ENCODE measurements at regions not wholly inside any gene's neighbourhood (a gene's known extent, or its start where the extent isn't known, plus 50 kb on each side); places are given as distances from the start of the nearest gene placed in this dataset.

GRCh38 chr4:131091896-131092295 lies 1995.9 kb downstream of the C4orf33 start:
- DNase-seq (ENCODE audit: low spot score), result no peak
- intact Hi-C loops (cut with DNase I), result no loop called here

- intact Hi-C loops (cut with DNase I), result no loop called here
- no peak for DNase-seq (ENCODE audit: low spot score)
Observed at GRCh38 chr4:131093303-131093702, 1997.4 kb downstream of the C4orf33 start.

GRCh38 chr4:131098976-131099375 lies 2003.0 kb downstream of the C4orf33 start:
- no peak for DNase-seq (ENCODE audit: low spot score)
- intact Hi-C loops (cut with DNase I), result no loop called here

- no peak for DNase-seq (ENCODE audit: low spot score)
- intact Hi-C loops (cut with DNase I), result no loop called here
Observed at GRCh38 chr4:131113273-131113672, 2017.3 kb downstream of the C4orf33 start.

DNA sequence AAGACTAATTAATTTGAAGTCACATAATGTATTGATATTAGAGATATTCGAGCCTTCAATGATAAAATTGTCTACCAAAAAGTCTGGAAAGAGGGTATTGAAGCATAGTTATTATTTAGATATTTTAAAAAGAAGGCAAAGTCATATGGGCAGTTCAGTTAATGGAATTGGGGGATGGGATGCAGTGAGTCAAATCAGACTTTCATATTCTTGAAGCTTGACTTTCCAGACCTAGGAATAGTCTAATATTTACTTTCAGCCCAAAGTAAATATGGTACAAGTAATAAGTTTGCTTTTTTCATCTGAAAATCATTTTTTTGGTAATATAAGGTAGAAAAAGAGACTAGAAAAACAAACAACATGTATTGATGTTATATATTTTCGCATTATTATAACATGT lies 2017.8 kb downstream of the C4orf33 start:
- no peak for DNase-seq (ENCODE audit: low spot score)
- intact Hi-C loops (cut with DNase I), result no loop called here

GRCh38 chr4:131119661-131120060 lies 2023.7 kb downstream of the C4orf33 start:
- intact Hi-C loops (cut with DNase I), result no loop called here
- DNase-seq (ENCODE audit: low spot score), result no peak

- intact Hi-C loops (cut with DNase I), result no loop called here
- DNase-seq (ENCODE audit: low spot score), result no peak
Observed at GRCh38 chr4:131137196-131137595, 2011.9 kb upstream of the PCDH10 start.

- no peak for DNase-seq (ENCODE audit: low spot score)
- intact Hi-C loops (cut with DNase I), result no loop called here
Observed at GRCh38 chr4:131159261-131159660, 1989.8 kb upstream of the PCDH10 start.

- intact Hi-C loops (cut with DNase I), result no loop called here
- no peak for DNase-seq (ENCODE audit: low spot score)
Observed at GRCh38 chr4:131192318-131192717, 1956.8 kb upstream of the PCDH10 start.

DNA sequence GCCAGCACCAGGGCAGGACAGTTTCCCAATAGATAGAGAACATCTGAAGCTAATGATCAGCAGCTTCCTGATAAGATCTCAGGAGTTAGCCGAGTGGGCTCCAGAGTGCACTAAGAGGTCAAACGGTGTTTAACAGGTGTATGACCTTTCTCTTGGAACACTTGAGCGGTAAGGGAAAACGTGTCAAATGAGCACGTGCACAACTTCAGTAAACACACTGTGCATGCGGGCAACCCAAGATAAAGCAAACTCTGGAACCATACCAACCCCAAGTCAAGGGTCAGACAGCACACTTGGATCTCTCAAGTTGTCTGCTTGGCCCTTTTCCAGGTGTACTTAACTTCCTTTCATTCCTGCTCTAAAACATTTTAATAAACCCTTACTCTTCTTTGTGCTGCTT lies 1941.5 kb upstream of the PCDH10 start:
- intact Hi-C loops (cut with DNase I), result no loop called here
- DNase-seq (ENCODE audit: low spot score), result no peak

DNA sequence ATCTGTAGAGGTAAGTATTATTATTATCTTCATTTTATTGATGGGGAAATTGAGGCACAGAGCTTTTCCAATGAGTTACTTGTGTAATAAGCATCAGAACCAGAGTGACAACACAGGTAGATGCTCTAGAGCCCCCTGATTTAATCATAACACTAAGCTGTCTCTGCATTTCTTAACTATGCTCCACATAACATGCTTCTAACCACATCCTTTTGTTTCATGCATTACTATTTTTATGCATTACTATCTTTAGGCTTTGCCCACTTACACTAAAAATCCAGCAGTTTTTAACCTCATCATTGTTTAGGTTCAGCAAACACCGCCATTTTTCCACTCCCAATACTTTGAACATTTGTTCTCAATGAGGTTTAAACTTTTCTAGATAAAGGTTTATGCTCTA lies 1900.8 kb upstream of the PCDH10 start:
- DNase-seq (ENCODE audit: low spot score), result no peak
- intact Hi-C loops (cut with DNase I), result no loop called here

DNA sequence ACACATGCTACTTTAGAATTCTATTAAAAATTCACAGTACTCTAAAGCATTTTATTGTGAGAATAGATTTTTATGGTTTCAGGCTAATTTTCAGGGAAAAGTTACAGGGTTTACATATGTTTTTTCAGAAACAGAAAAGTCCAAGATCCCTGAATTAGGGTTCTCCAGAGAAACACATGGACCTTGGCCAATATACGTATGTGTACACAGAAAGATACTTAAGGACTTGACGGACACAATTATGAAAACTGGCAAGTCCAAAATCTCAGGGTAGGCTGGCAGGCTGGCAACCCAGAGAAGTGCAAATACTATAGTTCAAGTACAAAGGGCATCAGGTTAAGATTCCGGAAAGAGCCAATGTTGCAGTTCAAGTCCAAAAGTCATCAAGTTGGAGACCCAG lies 1897.8 kb upstream of the PCDH10 start:
- no peak for DNase-seq (ENCODE audit: low spot score)
- intact Hi-C loops (cut with DNase I), result no loop called here

DNA sequence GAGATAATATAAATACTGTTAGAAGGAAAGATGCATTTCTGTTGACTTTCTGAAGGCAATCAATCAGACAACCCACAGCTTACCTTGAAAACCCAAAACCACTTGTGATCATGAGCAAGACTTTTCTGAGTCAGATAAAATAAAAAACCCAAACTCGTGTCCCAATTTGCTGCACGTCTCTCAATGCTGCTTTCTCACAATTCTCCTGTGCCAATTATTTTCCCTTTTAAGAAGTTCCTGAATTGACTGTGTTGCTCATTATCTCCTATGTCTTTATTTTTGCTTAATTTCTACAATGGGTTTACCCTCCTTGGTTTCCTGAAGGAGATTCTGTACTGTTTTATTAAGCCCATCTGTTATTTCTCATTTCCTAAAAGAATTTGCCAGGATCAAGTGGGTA lies 1891.9 kb upstream of the PCDH10 start:
- intact Hi-C loops (cut with DNase I), result no loop called here
- no peak for DNase-seq (ENCODE audit: low spot score)

GRCh38 chr4:131258361-131258760 lies 1890.7 kb upstream of the PCDH10 start:
- intact Hi-C loops (cut with DNase I), result no loop called here
- DNase-seq (ENCODE audit: low spot score), result no peak

GRCh38 chr4:131288441-131288840 lies 1860.7 kb upstream of the PCDH10 start:
- DNase-seq (ENCODE audit: low spot score), result no peak
- intact Hi-C loops (cut with DNase I), result no loop called here

- DNase-seq (ENCODE audit: low spot score), result no peak
- intact Hi-C loops (cut with DNase I), result no loop called here
Observed at GRCh38 chr4:131296192-131296591, 1852.9 kb upstream of the PCDH10 start.

DNA sequence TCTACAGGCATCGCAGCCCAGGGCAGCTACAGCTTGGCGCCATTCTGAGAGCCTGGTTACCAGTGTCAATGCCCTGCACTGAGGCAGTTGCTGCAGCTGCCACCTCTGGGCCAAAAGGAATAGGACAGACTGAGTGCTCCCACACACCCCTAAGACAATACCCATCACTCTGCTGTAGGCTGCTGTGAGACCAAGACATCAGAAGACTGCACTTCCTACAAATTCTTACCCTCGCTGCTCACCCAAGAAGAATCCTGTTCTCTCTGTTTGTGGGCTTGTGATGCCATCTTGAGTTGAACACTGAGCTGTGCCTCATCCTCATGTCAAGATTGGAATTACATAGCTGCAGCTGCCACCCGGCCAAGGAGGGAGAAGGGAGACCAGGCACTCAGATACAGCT lies 1847.0 kb upstream of the PCDH10 start:
- DNase-seq (ENCODE audit: low spot score), result no peak
- intact Hi-C loops (cut with DNase I), result no loop called here

- intact Hi-C loops (cut with DNase I), result no loop called here
- DNase-seq (ENCODE audit: low spot score), result no peak
Observed at GRCh38 chr4:131304686-131305085, 1844.4 kb upstream of the PCDH10 start.

DNA sequence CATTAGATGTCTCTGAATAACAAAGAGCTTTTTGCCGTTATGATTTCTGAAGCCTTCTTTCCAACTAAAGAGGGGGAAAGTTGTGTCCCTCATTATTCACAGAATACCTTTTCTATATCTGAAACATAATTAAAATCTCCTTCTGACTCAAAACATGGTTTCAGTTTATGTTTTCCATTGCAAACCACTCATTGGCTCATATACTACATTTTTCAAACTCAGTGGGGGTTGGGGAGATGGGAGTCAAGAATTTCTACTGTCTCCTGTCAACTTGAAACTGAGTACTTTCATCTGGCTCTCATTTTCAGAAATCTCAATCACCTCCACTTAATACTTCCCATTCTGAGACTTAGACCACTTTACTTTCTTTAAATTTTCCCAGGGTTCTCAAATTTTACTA lies 1839.5 kb upstream of the PCDH10 start:
- intact Hi-C loops (cut with DNase I), result no loop called here
- no peak for DNase-seq (ENCODE audit: low spot score)

- intact Hi-C loops (cut with DNase I), result no loop called here
Observed at GRCh38 chr4:131316086-131316485, 1833.0 kb upstream of the PCDH10 start.

DNA sequence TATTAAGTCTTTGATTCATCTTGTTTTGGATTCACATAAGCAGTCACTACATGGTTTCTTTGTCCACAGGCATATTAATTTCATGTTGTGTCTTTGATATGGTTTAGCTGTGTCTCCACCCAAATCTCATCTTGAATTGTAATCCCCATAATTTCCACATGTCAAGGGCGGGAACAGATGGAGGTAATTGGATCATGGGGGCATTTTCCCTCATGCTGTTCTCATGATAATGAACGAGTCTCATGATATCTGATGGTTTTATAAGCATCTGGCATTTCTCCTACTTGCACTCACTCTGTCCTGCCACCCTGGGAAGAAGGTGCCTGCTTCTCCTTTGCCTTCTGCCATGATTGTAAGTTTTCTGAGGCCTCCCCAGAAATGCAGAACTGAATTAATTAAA lies 1811.2 kb upstream of the PCDH10 start:
- intact Hi-C loops (cut with DNase I), result no loop called here
- DNase-seq (ENCODE audit: low spot score), result no peak

More at GRCh38 chr4:131316086-131316485, 1833.0 kb upstream of the PCDH10 start:
- no peak for DNase-seq (ENCODE audit: low spot score)

DNA sequence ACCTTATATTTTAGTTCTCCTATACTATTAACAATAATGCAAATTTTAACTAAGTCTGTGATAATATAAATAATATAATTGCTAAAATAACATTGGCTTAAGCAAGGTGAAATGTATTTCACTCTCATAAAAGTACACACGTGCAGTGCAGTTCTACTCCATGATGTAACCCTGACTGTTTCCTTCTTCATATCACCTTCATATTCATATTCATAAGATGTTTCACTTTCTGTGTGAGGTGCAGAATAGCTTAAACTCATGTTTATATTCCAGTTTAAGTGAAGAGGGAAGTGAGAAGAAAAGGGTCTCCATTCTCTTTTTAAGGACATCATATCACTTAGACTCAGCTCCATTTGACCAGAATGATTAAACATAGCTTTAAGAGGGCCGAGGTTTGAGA lies 1810.0 kb upstream of the PCDH10 start:
- no peak for DNase-seq (ENCODE audit: low spot score)
- intact Hi-C loops (cut with DNase I), result no loop called here
